ENCODE measurements at regions not wholly inside any gene's neighbourhood (a gene's known extent, or its start where the extent isn't known, plus 50 kb on each side); places are given as distances from the start of the nearest gene placed in this dataset.

- H3K36me3 ChIP-seq (ENCODE audit: control insufficient read depth, insufficient read depth, low read length) = no peaks in the 10 kb centered on the region
- intact Hi-C loops (cut with micrococcal nuclease; ENCODE audit: unreplicated experiment) (no loop called here), in situ Hi-C loops (cut with HindIII; ENCODE audit: low pct_unique_long_range_greater_than_20kb, low sequenced_read_pairs) (no loop called here)
- peaks cover 9% of the 10 kb centered on the region for H3K27me3 ChIP-seq (ENCODE audit: control insufficient read depth, insufficient read depth, low read length)
- H3K9me3 ChIP-seq (ENCODE audit: control insufficient read depth, insufficient read depth, low read depth, low read length) = no peaks in the 10 kb centered on the region
- no peak overlapping the region for H3K4me3 ChIP-seq (ENCODE audit: low read depth in 2 of 2, low read length in 2 of 2)
- ChIA-PET CTCF (interaction anchor here (1.0 kb wide), 1 partner anchor 23 kb away, joined by 6 read pairs; no protein-coding TSS in a partner anchor), POLR2A (no interaction called here)
- 0 out of 2 replicates have a peak, but pooled peaks have one; percentile 30 for ATAC-seq
- no peaks in the 10 kb centered on the region for H3K4me1 ChIP-seq (ENCODE audit: control insufficient read depth, insufficient read depth, low read length)
- no TSS peak for BruUV-seq (replicated peaks)
- DNase-seq (ENCODE audit: low read depth, low spot score) = no peak
- no peak overlapping the region for H3K27ac ChIP-seq (ENCODE audit: low read length)
- no peak for TF ChIP-seq REST (IDR thresholded peaks at IDR 0.05; ENCODE audit: insufficient read depth in 1 of 2, low read depth in 2 of 2, low read length in 1 of 2)
- TF ChIP-seq, protein P1, sequence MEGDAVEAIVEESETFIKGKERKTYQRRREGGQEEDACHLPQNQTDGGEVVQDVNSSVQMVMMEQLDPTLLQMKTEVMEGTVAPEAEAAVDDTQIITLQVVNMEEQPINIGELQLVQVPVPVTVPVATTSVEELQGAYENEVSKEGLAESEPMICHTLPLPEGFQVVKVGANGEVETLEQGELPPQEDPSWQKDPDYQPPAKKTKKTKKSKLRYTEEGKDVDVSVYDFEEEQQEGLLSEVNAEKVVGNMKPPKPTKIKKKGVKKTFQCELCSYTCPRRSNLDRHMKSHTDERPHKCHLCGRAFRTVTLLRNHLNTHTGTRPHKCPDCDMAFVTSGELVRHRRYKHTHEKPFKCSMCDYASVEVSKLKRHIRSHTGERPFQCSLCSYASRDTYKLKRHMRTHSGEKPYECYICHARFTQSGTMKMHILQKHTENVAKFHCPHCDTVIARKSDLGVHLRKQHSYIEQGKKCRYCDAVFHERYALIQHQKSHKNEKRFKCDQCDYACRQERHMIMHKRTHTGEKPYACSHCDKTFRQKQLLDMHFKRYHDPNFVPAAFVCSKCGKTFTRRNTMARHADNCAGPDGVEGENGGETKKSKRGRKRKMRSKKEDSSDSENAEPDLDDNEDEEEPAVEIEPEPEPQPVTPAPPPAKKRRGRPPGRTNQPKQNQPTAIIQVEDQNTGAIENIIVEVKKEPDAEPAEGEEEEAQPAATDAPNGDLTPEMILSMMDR (IDR thresholded peaks at IDR 0.05) = no peak
Observed at GRCh38 chr11:134845474-134846327, 433.7 kb upstream of the B3GAT1 start.

- H3K27me3 ChIP-seq (ENCODE audit: control insufficient read depth, insufficient read depth, low read length) = peaks cover 12% of the 10 kb centered on the region
- ChIA-PET POLR2A (no interaction called here), CTCF (no interaction called here)
- no peak overlapping the region for H3K27ac ChIP-seq (ENCODE audit: low read length)
- BruUV-seq (replicated peaks) = no TSS peak
- no peak overlapping the region for H3K4me3 ChIP-seq (ENCODE audit: low read depth in 2 of 2, low read length in 2 of 2)
- H3K9me3 ChIP-seq (ENCODE audit: control insufficient read depth, insufficient read depth, low read depth, low read length) = no peaks in the 10 kb centered on the region
- in situ Hi-C loops (cut with HindIII; ENCODE audit: low pct_unique_long_range_greater_than_20kb, low sequenced_read_pairs) (no loop called here), intact Hi-C loops (cut with micrococcal nuclease; ENCODE audit: unreplicated experiment) (no loop called here)
- no peaks in the 10 kb centered on the region for H3K4me1 ChIP-seq (ENCODE audit: control insufficient read depth, insufficient read depth, low read length)
- DNase-seq (ENCODE audit: low read depth, low spot score) (no peak), ATAC-seq (no peak)
- no peaks in the 10 kb centered on the region for H3K36me3 ChIP-seq (ENCODE audit: control insufficient read depth, insufficient read depth, low read length)
- TF ChIP-seq POLR2AphosphoS5 (IDR thresholded peaks at IDR 0.05; ENCODE audit: low read depth, low read length) = no peak
- TF ChIP-seq TCF7L2 (IDR thresholded peaks at IDR 0.05; ENCODE audit: low read depth, low read length) = no peak
- TF ChIP-seq SIN3A (IDR thresholded peaks at IDR 0.05; ENCODE audit: borderline replicate concordance, insufficient read depth, low read depth, low read length) = no peak
- no peak for TF ChIP-seq REST (IDR thresholded peaks at IDR 0.05; ENCODE audit: insufficient read depth in 1 of 2, low read depth in 2 of 2, low read length in 1 of 2)
- TF ChIP-seq, protein P1 (IDR thresholded peaks at IDR 0.05) = no peak
Observed at GRCh38 chr11:134844838-134845237, 432.8 kb upstream of the B3GAT1 start.

Measured in Panc1 (cell line).